ENCODE measurements at regions not wholly inside any gene's neighbourhood (a gene's known extent, or its start where the extent isn't known, plus 50 kb on each side); places are given as distances from the start of the nearest gene placed in this dataset.

DNA sequence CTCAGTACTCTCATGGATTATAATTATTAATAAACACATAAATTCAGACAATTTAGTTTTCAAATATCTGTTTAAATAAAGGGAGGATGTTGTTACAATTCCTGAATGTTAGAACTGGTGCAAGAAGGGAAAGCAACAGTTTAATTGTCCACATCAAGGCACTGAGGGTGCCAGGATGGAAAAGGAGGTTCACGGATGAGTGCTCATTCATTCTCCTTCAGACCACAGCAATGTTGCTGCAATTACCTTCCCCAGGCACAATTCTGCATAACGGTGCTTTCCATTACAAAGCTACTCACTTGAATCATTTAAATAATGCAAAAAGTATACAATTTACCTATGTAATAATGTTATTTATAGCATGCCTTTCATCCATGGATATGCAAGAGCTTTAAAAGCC is 52.3 kb upstream of the COG2 start:
- TF ChIP-seq FOXJ3 (CRISPR knock-in tag; IDR thresholded peaks at IDR 0.05), result no peak
- no peak for TF ChIP-seq EP300 (IDR thresholded peaks at IDR 0.05; ENCODE audit: borderline replicate concordance in 1 of 2, low read depth in 1 of 2, low read length in 1 of 2)
- TF ChIP-seq, protein P1, sequence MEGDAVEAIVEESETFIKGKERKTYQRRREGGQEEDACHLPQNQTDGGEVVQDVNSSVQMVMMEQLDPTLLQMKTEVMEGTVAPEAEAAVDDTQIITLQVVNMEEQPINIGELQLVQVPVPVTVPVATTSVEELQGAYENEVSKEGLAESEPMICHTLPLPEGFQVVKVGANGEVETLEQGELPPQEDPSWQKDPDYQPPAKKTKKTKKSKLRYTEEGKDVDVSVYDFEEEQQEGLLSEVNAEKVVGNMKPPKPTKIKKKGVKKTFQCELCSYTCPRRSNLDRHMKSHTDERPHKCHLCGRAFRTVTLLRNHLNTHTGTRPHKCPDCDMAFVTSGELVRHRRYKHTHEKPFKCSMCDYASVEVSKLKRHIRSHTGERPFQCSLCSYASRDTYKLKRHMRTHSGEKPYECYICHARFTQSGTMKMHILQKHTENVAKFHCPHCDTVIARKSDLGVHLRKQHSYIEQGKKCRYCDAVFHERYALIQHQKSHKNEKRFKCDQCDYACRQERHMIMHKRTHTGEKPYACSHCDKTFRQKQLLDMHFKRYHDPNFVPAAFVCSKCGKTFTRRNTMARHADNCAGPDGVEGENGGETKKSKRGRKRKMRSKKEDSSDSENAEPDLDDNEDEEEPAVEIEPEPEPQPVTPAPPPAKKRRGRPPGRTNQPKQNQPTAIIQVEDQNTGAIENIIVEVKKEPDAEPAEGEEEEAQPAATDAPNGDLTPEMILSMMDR (IDR thresholded peaks at IDR 0.05), result no peak
- TF ChIP-seq TAF1 (IDR thresholded peaks at IDR 0.05; ENCODE audit: borderline replicate concordance, low read depth, low read length), result no peak
- TF ChIP-seq, protein P2, sequence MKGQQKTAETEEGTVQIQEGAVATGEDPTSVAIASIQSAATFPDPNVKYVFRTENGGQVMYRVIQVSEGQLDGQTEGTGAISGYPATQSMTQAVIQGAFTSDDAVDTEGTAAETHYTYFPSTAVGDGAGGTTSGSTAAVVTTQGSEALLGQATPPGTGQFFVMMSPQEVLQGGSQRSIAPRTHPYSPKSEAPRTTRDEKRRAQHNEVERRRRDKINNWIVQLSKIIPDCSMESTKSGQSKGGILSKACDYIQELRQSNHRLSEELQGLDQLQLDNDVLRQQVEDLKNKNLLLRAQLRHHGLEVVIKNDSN (IDR thresholded peaks at IDR 0.05; ENCODE audit: borderline replicate concordance, low read depth), result no peak
- TF ChIP-seq YY1 (IDR thresholded peaks at IDR 0.05; ENCODE audit: low read depth), result no peak
- no peak for TF ChIP-seq SMC3 (IDR thresholded peaks at IDR 0.05; ENCODE audit: low read depth, low read length)
- TF ChIP-seq MXI1 (IDR thresholded peaks at IDR 0.05; ENCODE audit: low read depth, low read length), result no peak
- no peak for TF ChIP-seq JUND (IDR thresholded peaks at IDR 0.05)
- no peak for TF ChIP-seq RAD21 (IDR thresholded peaks at IDR 0.05; ENCODE audit: low read length)
- no peak for TF ChIP-seq POLR2AphosphoS5 (IDR thresholded peaks at IDR 0.05; ENCODE audit: low read depth, low read length)
